K562 (cell line): ENCODE measurements at regions not wholly inside any gene's neighbourhood (a gene's known extent, or its start where the extent isn't known, plus 50 kb on each side); places are given as distances from the start of the nearest gene placed in this dataset.

Experiments used
- ATAC-seq: fragments of 200-7000 bp; cut with Tn5 transposase; 3 replicates; pipeline ENCODE4 v1.9.1; 2020; ENCODE audit warnings: moderate library complexity
- BruUV-seq: library from RNA; stranded (reverse); fragments of 400-500 nt; replicated peaks from 2 replicates; lab custom pipeline; 2021; lab: Mats Ljungman, UMichigan
- CTCF ChIA-PET: fragments of 300-600 bp; formaldehyde crosslinking; extraction: SDS; loops from one replicate; lab custom pipeline; 2021; ENCODE audit warnings: low intra/inter-chr PET ratio; lab: Yijun Ruan, JAX
- POLR2A ChIA-PET: fragments of 300-600, 350-650 bp; sonication (Branson Sonifier 250); formaldehyde crosslinking; extraction: SDS; loops from one replicate; lab custom pipeline; 2021; ENCODE audit warnings: antibody characterized with exemption, inconsistent platforms; lab: Yijun Ruan, JAX
- DNase-seq, 4 experiments: peaks; one replicate each; pipeline versions ENCODE4 v3.0.0 to v3.0.0-alpha.2; 2011 to 2018; ENCODE audit warnings: low spot score in 3 of 4, mixed read lengths in 3 of 4; ENCODE audit errors: extremely low read depth in 1 of 4
- FAIRE-seq: peaks from 2 replicates; lab custom pipeline; 2011; peaks lifted over from hg19 to GRCh38; lab: Jason Lieb, UNC
- H2AFZ ChIP-seq: 2 replicates; pipeline ENCODE4 v1.6.0; 2011; ENCODE audit warnings: low read depth, low read length, control low read depth, inconsistent platforms
- H3K27ac ChIP-seq: fragments of 200-600 bp; 3 replicates; pipeline ENCODE4 v1.8.0; 2011; ENCODE audit warnings: low read depth, mild to moderate bottlenecking, control low read depth, inconsistent platforms, low read length, moderate library complexity, mixed read lengths; ENCODE audit errors: extremely low read depth
- H3K27me3 ChIP-seq, 2 experiments: fragments of 300-600 bp in 1 of 2; 2 replicates in 1 of 2; 3 replicates in 1 of 2; pipeline versions ENCODE4 v1.6.0 to v1.8.0; 2011; ENCODE audit warnings: inconsistent platforms in 2 of 2, low read length in 2 of 2, mild to moderate bottlenecking in 1 of 2, mixed read lengths in 1 of 2, moderate library complexity in 1 of 2; ENCODE audit not compliant: control insufficient read depth in 2 of 2, insufficient read depth in 2 of 2
- H3K36me3 ChIP-seq: fragments of 300-600 bp; 3 replicates; pipeline ENCODE4 v1.8.0; 2011; ENCODE audit warnings: mild to moderate bottlenecking, low read length, inconsistent platforms; ENCODE audit not compliant: control insufficient read depth, insufficient read depth
- H3K4me1 ChIP-seq, 2 experiments: fragments of 200-600 bp in 1 of 2; replicated peaks in 1 of 2; 2 replicates in 1 of 2; 3 replicates in 1 of 2; pipeline versions ENCODE4 v1.5.1 to v1.8.0; 2011; ENCODE audit warnings: inconsistent platforms in 2 of 2, low read length in 2 of 2, mild to moderate bottlenecking in 1 of 2, mixed read lengths in 1 of 2, moderate library complexity in 1 of 2; ENCODE audit not compliant: control insufficient read depth in 2 of 2, insufficient read depth in 2 of 2
- H3K4me2 ChIP-seq: 2 replicates; pipeline ENCODE4 v1.6.1; 2011; ENCODE audit warnings: low read length, control low read depth, inconsistent platforms, mixed read lengths; ENCODE audit not compliant: insufficient read depth
- H3K4me3 ChIP-seq: fragments of 200-600 bp; sonication (generic), shearing (Covaris generic); 2 replicates; pipeline ENCODE4 v1.5.1; 2016; ENCODE audit warnings: control low read depth, inconsistent platforms
- H3K79me2 ChIP-seq: fragments of 200-600 bp; 3 replicates; pipeline ENCODE4 v1.8.0; 2011; ENCODE audit warnings: low read length, inconsistent platforms; ENCODE audit not compliant: control insufficient read depth, insufficient read depth
- H3K9ac ChIP-seq, 2 experiments: 2 replicates each; pipeline versions ENCODE4 v1.6.0 to v1.6.1; 2011; ENCODE audit warnings: low read depth in 2 of 2, low read length in 2 of 2, control low read depth in 1 of 2, inconsistent platforms in 1 of 2, mild to moderate bottlenecking in 1 of 2, mixed read lengths in 1 of 2; ENCODE audit not compliant: insufficient read depth in 1 of 2
- H3K9me1 ChIP-seq: one replicate; pipeline ENCODE4 v1.6.0; 2011; ENCODE audit warnings: inconsistent platforms, mild to moderate bottlenecking, low read length, moderate library complexity; ENCODE audit not compliant: control insufficient read depth, insufficient read depth
- H3K9me3 ChIP-seq: replicated peaks from 2 replicates; pipeline ENCODE4 v1.5.1; 2011; ENCODE audit warnings: low read depth, low read length, inconsistent platforms; ENCODE audit not compliant: control insufficient read depth, insufficient read depth
- H4K20me1 ChIP-seq: replicated peaks from 2 replicates; pipeline ENCODE4 v1.6.1; 2011; ENCODE audit warnings: low read length, inconsistent platforms, mixed read lengths; ENCODE audit not compliant: control insufficient read depth, insufficient read depth
- CREBBP ChIP-seq: IDR thresholded peaks from one replicate; pipeline ENCODE4 v1.6.1; 2012; ENCODE audit warnings: low read depth, mild to moderate bottlenecking, control low read depth, inconsistent platforms, low read length
- EGR1 ChIP-seq: fragments of 450-650 bp; conservative IDR thresholded peaks from 2 replicates; pipeline ENCODE4 v1.6.1; 2017; ENCODE audit warnings: mild to moderate bottlenecking
- HMGN3 ChIP-seq: IDR thresholded peaks from 2 replicates; pipeline ENCODE4 v1.6.1; 2011; ENCODE audit warnings: borderline replicate concordance, low read depth, mild to moderate bottlenecking, mixed read lengths, low read length; ENCODE audit not compliant: insufficient read length; ENCODE audit errors: extremely low read depth
- ILF3 ChIP-seq: fragments of 450-650 bp; IDR thresholded peaks from 2 replicates; pipeline ENCODE4 v1.6.1; 2018; ENCODE audit warnings: antibody characterized with exemption, mild to moderate bottlenecking, moderate library complexity, borderline replicate concordance
- NFATC3 ChIP-seq: fragments of 450-650 bp; IDR thresholded peaks from 2 replicates; pipeline ENCODE4 v1.6.1; 2017; ENCODE audit warnings: mild to moderate bottlenecking
- PURB ChIP-seq: sonication (generic); formaldehyde crosslinking; IDR thresholded peaks from 2 replicates; pipeline ENCODE4 v1.9.0; 2021; ENCODE audit warnings: low read depth, mild to moderate bottlenecking, missing genetic modification reagents
- RBM22 ChIP-seq: fragments of 200-400 bp; formaldehyde crosslinking; IDR thresholded peaks from 2 replicates; pipeline ENCODE4 v1.6.1; 2018; ENCODE audit warnings: low read length, low read depth; ENCODE audit not compliant: poor library complexity, severe bottlenecking
- SRSF9 ChIP-seq: fragments of 200-400 bp; formaldehyde crosslinking; IDR thresholded peaks from 2 replicates; pipeline ENCODE4 v1.6.1; 2017; ENCODE audit warnings: low read depth, low read length, borderline replicate concordance
- WGBS: fragments of 100-300 bp; shearing (Covaris generic); methylation state at CpG from one replicate; pipeline ENCODE4 v1.1.6; 2016; ENCODE audit warnings: low coverage, mixed read lengths; ENCODE audit not compliant: insufficient coverage; ENCODE audit errors: missing lambda C conversion rate; 5-methylcytosine and 5-hydroxymethylcytosine counted together
- in situ Hi-C: fragments of 300-500 bp; cut with MboI; formaldehyde crosslinking; loops from 4 replicates; pipeline ENCODE4 v1.15.0; 2018; ENCODE audit warnings: inconsistent platforms, mixed read lengths
- intact Hi-C: fragments of 100-400 bp; cut with micrococcal nuclease; formaldehyde crosslinking; loops from 2 replicates; pipeline ENCODE4 v1.14.2; 2022
- TF ChIP-seq, protein P1 (sequence below): fragments of 250-450 bp; sonication (Bioruptor Pico); IDR thresholded peaks from 2 replicates; pipeline ENCODE4 v1.8.0; 2021; ENCODE audit warnings: moderate library complexity, mild to moderate bottlenecking, inconsistent platforms
- TF ChIP-seq, protein P2 (sequence below): conservative IDR thresholded peaks from 2 replicates; pipeline ENCODE4 v1.6.1; 2011; ENCODE audit warnings: low read depth, mild to moderate bottlenecking, low read length; ENCODE audit not compliant: control insufficient read depth

DNA sequence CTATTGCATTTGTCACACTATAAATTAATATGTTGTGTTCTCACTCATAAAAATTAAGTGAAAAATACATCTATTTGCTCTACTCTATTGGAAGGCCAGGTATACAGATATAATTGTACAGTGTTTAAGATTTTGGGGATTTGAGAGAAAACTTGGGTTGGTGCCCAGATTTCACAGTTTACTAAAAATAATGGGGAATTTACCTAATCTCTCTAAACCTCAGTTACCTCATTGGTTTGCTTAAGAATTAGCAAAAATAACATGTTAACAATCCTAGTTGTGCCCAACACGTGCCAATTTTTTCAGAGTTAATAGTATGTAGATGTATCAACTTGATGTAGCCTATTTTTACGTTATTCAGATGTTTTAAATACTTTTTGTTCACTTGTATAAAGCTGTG, 1495.3 kb upstream of the PCDH7 start:
- no TSS peak for BruUV-seq
- FAIRE-seq: no peak
- no peak for DNase-seq
- ChIA-PET CTCF (no interaction called here), POLR2A (no interaction called here)
- no peaks in the 10 kb centered on the region for H3K4me1 ChIP-seq
- no peak overlapping the region for H3K4me3 ChIP-seq
- H3K9me3 ChIP-seq: no peaks in the 10 kb centered on the region
- H3K9me1 ChIP-seq: no peaks in the 10 kb centered on the region
- no peak overlapping the region for H3K4me2 ChIP-seq
- ATAC-seq: no peak
- no peak overlapping the region for H3K27ac ChIP-seq
- H3K36me3 ChIP-seq: no peaks in the 10 kb centered on the region
- no peak overlapping the region for H2AFZ ChIP-seq
- 0% methylated on average over 2 of the region's 2 CpGs for WGBS
- H3K79me2 ChIP-seq: no peaks in the 10 kb centered on the region
- no peaks in the 10 kb centered on the region for H4K20me1 ChIP-seq
- intact Hi-C loops: no loop called here
- no peaks in the 10 kb centered on the region for H3K27me3 ChIP-seq
- in situ Hi-C loops: no loop called here
- TF ChIP-seq, protein P1, sequence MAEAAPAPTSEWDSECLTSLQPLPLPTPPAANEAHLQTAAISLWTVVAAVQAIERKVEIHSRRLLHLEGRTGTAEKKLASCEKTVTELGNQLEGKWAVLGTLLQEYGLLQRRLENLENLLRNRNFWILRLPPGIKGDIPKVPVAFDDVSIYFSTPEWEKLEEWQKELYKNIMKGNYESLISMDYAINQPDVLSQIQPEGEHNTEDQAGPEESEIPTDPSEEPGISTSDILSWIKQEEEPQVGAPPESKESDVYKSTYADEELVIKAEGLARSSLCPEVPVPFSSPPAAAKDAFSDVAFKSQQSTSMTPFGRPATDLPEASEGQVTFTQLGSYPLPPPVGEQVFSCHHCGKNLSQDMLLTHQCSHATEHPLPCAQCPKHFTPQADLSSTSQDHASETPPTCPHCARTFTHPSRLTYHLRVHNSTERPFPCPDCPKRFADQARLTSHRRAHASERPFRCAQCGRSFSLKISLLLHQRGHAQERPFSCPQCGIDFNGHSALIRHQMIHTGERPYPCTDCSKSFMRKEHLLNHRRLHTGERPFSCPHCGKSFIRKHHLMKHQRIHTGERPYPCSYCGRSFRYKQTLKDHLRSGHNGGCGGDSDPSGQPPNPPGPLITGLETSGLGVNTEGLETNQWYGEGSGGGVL (CRISPR knock-in tag): no peak
- no peak for TF ChIP-seq NFATC3
- no peak for TF ChIP-seq ILF3
- TF ChIP-seq RBM22: no peak
- no peak for TF ChIP-seq EGR1
- TF ChIP-seq PURB: no peak
- TF ChIP-seq, protein P2, sequence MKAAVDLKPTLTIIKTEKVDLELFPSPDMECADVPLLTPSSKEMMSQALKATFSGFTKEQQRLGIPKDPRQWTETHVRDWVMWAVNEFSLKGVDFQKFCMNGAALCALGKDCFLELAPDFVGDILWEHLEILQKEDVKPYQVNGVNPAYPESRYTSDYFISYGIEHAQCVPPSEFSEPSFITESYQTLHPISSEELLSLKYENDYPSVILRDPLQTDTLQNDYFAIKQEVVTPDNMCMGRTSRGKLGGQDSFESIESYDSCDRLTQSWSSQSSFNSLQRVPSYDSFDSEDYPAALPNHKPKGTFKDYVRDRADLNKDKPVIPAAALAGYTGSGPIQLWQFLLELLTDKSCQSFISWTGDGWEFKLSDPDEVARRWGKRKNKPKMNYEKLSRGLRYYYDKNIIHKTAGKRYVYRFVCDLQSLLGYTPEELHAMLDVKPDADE: no peak
- no peak for TF ChIP-seq SRSF9
- TF ChIP-seq CREBBP: no peak
- no peak for TF ChIP-seq HMGN3
- H3K9ac ChIP-seq: no peak overlapping the region
